Calu3 (cell line): ENCODE measurements at regions not wholly inside any gene's neighbourhood (a gene's known extent, or its start where the extent isn't known, plus 50 kb on each side); places are given as distances from the start of the nearest gene placed in this dataset.

Source experiments
- BruUV-seq: library from RNA; stranded (reverse); fragments of 400-500 nt; replicated peaks from 2 replicates; lab custom pipeline; 2021; lab: Mats Ljungman, UMichigan
- CTCF ChIA-PET: fragments of 300-600 bp; sonication (Branson Sonifier 250); formaldehyde crosslinking; loops from one replicate; lab custom pipeline; 2022; ENCODE audit warnings: antibody characterized with exemption; lab: Charles Lee
- DNase-seq: peaks from one replicate; pipeline ENCODE4 v3.0.0; 2022
- H3K27ac Mint-ChIP-seq: one replicate; pipeline ENCODE4 v1.8.0; 2022; ENCODE audit warnings: mixed read lengths; ENCODE audit not compliant: unreplicated experiment
- H3K27me3 Mint-ChIP-seq: one replicate; pipeline ENCODE4 v1.8.0; 2022; ENCODE audit warnings: mixed read lengths; ENCODE audit not compliant: unreplicated experiment
- H3K36me3 Mint-ChIP-seq: one replicate; pipeline ENCODE4 v1.8.0; 2022; ENCODE audit warnings: mild to moderate bottlenecking, moderate library complexity, mixed read lengths; ENCODE audit not compliant: insufficient read depth, unreplicated experiment
- H3K4me1 Mint-ChIP-seq: one replicate; pipeline ENCODE4 v1.8.0; 2022; ENCODE audit warnings: mild to moderate bottlenecking, low read depth, mixed read lengths; ENCODE audit not compliant: unreplicated experiment
- H3K4me3 Mint-ChIP-seq: one replicate; pipeline ENCODE4 v1.8.0; 2022; ENCODE audit warnings: mild to moderate bottlenecking, low read depth, moderate library complexity, mixed read lengths; ENCODE audit not compliant: unreplicated experiment
- H3K9me3 Mint-ChIP-seq: one replicate; pipeline ENCODE4 v1.8.0; 2022; ENCODE audit warnings: low read depth, mixed read lengths; ENCODE audit not compliant: unreplicated experiment
- CTCF ChIP-seq: fragments of 200-600 bp; IDR thresholded peaks from one replicate; pipeline ENCODE4 v1.8.0; 2022; ENCODE audit warnings: antibody characterized with exemption; ENCODE audit not compliant: unreplicated experiment
- intact Hi-C: fragments of 100-400 bp; cut with micrococcal nuclease; formaldehyde crosslinking; loops from one replicate; pipeline ENCODE4 v1.10.0; 2022; ENCODE audit not compliant: unreplicated experiment

GRCh38 chr9:101907466-101907865 lies 169.0 kb upstream of the GRIN3A start:
- intact Hi-C loops = no loop called here
- Mint-ChIP-seq H3K4me1 (no peaks in the 10 kb centered on the region), H3K27ac (no peak overlapping the region), H3K4me3 (no peak overlapping the region), H3K36me3 (no peaks in the 10 kb centered on the region), H3K9me3 (no peaks in the 10 kb centered on the region), H3K27me3 (no peaks in the 10 kb centered on the region)
- BruUV-seq = no TSS peak
- DNase-seq = no peak
- CTCF ChIA-PET = no interaction called here
- TF ChIP-seq CTCF = no peak

GRCh38 chr9:101904845-101905244 lies 166.4 kb upstream of the GRIN3A start:
- no peak for DNase-seq
- intact Hi-C loops = no loop called here
- H3K4me3 Mint-ChIP-seq = no peak overlapping the region
- no peak for TF ChIP-seq CTCF
- H3K9me3 Mint-ChIP-seq = no peaks in the 10 kb centered on the region
- no peaks in the 10 kb centered on the region for H3K36me3 Mint-ChIP-seq
- CTCF ChIA-PET = no interaction called here
- H3K27me3 Mint-ChIP-seq = no peaks in the 10 kb centered on the region
- H3K27ac Mint-ChIP-seq = no peak overlapping the region
- H3K4me1 Mint-ChIP-seq = no peaks in the 10 kb centered on the region
- BruUV-seq = no TSS peak

GRCh38 chr9:101902051-101902450 lies 163.6 kb upstream of the GRIN3A start:
- Mint-ChIP-seq H3K27ac (no peak overlapping the region), H3K9me3 (no peaks in the 10 kb centered on the region), H3K27me3 (no peaks in the 10 kb centered on the region), H3K36me3 (no peaks in the 10 kb centered on the region), H3K4me3 (no peak overlapping the region), H3K4me1 (no peaks in the 10 kb centered on the region)
- CTCF ChIA-PET = no interaction called here
- no peak for DNase-seq
- TF ChIP-seq CTCF = no peak
- intact Hi-C loops = no loop called here
- no TSS peak for BruUV-seq

GRCh38 chr9:101897196-101897595 lies 158.7 kb upstream of the GRIN3A start:
- CTCF ChIA-PET = no interaction called here
- no peak for TF ChIP-seq CTCF
- BruUV-seq = no TSS peak
- no peak overlapping the region for H3K4me3 Mint-ChIP-seq
- no peaks in the 10 kb centered on the region for H3K4me1 Mint-ChIP-seq
- H3K36me3 Mint-ChIP-seq = no peaks in the 10 kb centered on the region
- no peak overlapping the region for H3K27ac Mint-ChIP-seq
- intact Hi-C loops = no loop called here
- no peaks in the 10 kb centered on the region for H3K9me3 Mint-ChIP-seq
- DNase-seq = no peak
- H3K27me3 Mint-ChIP-seq = peaks cover 14% of the 10 kb centered on the region
